ENCODE measurements at regions not wholly inside any gene's neighbourhood (a gene's known extent, or its start where the extent isn't known, plus 50 kb on each side); places are given as distances from the start of the nearest gene placed in this dataset.
A peak's percentile ranks its signal among the peaks of the same experiment; 100 is the strongest.

DNA sequence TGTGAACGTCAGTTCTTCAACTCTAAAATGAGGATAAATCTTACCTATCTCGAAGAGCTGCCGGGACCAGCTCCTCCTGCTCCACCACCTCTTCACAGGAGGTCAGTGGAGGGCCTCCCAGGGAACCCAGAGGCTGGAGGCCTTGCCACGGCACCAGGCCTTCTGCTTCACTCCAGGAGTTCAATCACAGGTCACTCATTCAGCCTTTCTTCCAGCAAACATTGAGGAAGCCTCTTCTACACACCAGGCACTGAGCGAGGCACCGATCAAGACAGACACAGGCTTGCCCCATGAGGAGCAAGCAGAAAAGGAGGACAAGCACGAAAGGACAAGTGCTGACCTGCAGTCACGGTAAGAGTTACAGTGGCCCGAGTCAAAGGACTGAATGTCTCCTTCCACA lies 64.8 kb upstream of the WNT11 start:
- Histone ChIP-seq H3K36me3 (ENCODE audit: insufficient read depth, low read length) (no peaks in the 10 kb centered on the region), H3K4me2 (ENCODE audit: low read length) (no peak overlapping the region), H3K4me1 (ENCODE audit: control insufficient read depth, insufficient read depth, low read length) (peaks cover 11% of the 10 kb centered on the region), H3K9me3 (replicated peaks; ENCODE audit: low read length) (no peaks in the 10 kb centered on the region), H3K27me3 (ENCODE audit: control insufficient read depth, insufficient read depth, low read length) (peaks cover 41% of the 10 kb centered on the region), H3K9ac (ENCODE audit: low read depth, low read length) (no peak overlapping the region), H3K4me3 (ENCODE audit: low read length) (no peak overlapping the region)

DNA sequence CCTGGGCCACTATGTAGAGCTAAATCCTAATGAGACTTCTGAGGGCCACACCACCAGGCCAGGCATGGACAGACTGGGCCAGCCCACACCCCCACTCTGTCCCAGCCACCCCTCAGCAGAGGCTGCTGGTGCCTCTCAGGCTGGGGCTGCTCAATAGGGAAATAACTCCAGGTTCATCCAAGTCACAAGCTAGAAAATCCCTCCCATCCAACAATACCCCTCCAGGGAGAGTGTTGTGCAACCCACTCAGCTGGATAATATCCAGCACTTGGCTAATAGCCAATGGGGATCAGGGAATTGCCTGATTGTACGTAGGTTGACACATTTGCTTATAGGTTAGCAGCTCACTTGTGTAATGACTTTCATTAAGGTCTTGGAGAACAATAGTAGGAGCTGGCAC lies 64.1 kb upstream of the WNT11 start:
- Histone ChIP-seq H3K4me3 (ENCODE audit: low read length) (no peak overlapping the region), H3K9ac (ENCODE audit: low read depth, low read length) (no peak overlapping the region), H3K27me3 (ENCODE audit: control insufficient read depth, insufficient read depth, low read length) (peaks cover 39% of the 10 kb centered on the region), H3K9me3 (replicated peaks; ENCODE audit: low read length) (no peaks in the 10 kb centered on the region), H3K4me2 (ENCODE audit: low read length) (no peak overlapping the region), H3K4me1 (ENCODE audit: control insufficient read depth, insufficient read depth, low read length) (peaks cover 17% of the 10 kb centered on the region), H3K36me3 (ENCODE audit: insufficient read depth, low read length) (no peaks in the 10 kb centered on the region)

DNA sequence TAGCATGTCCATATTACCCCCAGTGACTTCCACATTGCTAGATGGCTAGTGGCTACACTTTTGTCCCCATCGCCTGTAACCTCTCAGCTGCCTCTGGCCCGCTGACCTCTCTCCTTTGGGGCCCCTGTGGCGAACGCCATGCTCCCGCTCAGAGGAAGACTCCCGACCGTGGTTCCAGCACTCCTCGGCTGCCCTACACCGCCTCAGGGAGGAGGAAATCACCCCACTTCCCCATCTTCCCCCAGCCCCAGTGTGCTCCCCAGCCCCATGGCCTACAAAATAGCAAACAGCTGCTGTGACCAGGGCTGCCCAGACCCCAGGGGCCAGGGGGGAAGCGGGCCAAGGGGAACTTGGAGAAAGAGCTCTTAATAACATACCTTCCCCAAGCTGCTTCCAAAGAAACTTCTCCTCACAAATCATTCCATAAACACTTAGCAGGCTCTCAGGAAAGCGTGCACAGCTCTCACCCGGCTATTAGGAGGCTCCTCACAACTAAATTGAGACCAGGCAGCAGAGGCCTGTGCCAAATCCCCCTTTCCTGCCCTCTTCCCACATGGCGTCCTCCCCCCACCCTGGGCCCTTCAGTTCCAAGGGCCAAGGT lies 63.5 kb upstream of the WNT11 start:
- Histone ChIP-seq H3K9ac (ENCODE audit: low read depth, low read length) (no peak overlapping the region), H3K27me3 (ENCODE audit: control insufficient read depth, insufficient read depth, low read length) (peaks cover 39% of the 10 kb centered on the region), H3K4me3 (ENCODE audit: low read length) (no peak overlapping the region)

DNA sequence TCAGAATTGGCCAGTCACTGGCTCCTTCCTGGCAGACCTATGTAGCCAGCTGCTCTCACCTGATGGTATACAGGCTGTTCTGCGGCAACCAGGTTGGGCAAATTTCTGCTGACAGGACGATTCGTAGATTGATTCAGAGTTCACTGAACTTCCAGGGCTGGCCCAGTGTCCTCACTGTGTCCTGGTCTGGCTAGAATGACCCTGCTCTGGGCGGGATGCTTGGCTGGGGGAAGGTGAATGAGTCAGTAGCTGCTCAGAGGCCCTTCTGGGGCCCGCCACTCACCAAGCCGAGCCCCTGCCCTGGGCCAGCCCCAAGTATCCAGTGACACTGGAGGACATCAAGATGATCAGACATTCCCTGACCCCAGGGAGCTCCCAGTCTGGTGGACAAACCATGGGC lies 62.9 kb upstream of the WNT11 start:
- Histone ChIP-seq H3K36me3 (ENCODE audit: insufficient read depth, low read length) (no peaks in the 10 kb centered on the region), H3K4me3 (ENCODE audit: low read length) (no peak overlapping the region), H3K4me2 (ENCODE audit: low read length) (no peak overlapping the region), H3K9ac (ENCODE audit: low read depth, low read length) (no peak overlapping the region), H3K4me1 (ENCODE audit: control insufficient read depth, insufficient read depth, low read length) (peaks cover 20% of the 10 kb centered on the region), H3K9me3 (replicated peaks; ENCODE audit: low read length) (no peaks in the 10 kb centered on the region), H3K27me3 (ENCODE audit: control insufficient read depth, insufficient read depth, low read length) (peaks cover 35% of the 10 kb centered on the region)

More for the DNA sequence above, 63.5 kb upstream of the WNT11 start:
- no peaks in the 10 kb centered on the region for H3K36me3 ChIP-seq (ENCODE audit: insufficient read depth, low read length)
- no peak overlapping the region for H3K4me2 ChIP-seq (ENCODE audit: low read length)
- H3K9me3 ChIP-seq (replicated peaks; ENCODE audit: low read length): no peaks in the 10 kb centered on the region
- peaks cover 20% of the 10 kb centered on the region for H3K4me1 ChIP-seq (ENCODE audit: control insufficient read depth, insufficient read depth, low read length)

DNA sequence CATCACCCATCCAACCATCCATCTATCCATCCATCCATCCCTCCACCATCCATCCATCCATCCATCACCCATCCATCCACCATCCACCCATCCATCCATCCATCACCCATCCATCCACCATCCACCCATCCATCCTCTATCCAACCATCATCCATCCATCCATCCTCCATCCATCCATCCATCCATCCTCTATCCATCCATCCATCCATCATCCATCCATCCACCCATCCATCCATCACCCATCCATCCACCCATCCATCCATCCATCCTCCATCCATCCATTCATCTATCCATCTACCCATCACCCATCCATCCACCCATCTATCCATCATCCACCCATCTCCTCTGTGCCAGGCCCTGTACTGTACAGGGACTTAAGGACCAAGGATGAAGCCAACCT lies 62.2 kb upstream of the WNT11 start:
- Histone ChIP-seq H3K9me3 (replicated peaks; ENCODE audit: low read length) (no peaks in the 10 kb centered on the region), H3K4me2 (ENCODE audit: low read length) (no peak overlapping the region), H3K4me3 (ENCODE audit: low read length) (no peak overlapping the region), H3K27me3 (ENCODE audit: control insufficient read depth, insufficient read depth, low read length) (peaks cover 31% of the 10 kb centered on the region), H3K36me3 (ENCODE audit: insufficient read depth, low read length) (no peaks in the 10 kb centered on the region), H3K9ac (ENCODE audit: low read depth, low read length) (no peak overlapping the region), H3K4me1 (ENCODE audit: control insufficient read depth, insufficient read depth, low read length) (peaks cover 20% of the 10 kb centered on the region)

DNA sequence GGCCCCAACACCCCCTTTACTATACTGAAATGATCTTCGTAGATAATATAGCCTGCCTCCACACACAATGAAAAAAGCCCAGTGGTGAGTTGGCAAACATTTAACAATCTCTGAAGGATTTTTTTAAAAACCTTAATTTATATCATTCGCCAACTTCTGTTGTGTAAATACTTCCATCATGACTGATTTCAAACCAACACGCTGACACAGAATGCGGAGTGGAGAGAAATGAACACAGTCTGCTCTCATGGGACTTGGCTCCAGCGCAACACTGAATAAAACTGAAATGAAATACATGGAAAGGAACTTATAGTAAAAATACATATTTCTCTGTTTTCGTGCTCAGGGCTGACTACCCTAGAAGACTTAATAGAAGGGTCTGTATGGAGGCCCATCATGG lies 61.3 kb upstream of the WNT11 start:
- Histone ChIP-seq H3K4me2 (ENCODE audit: low read length) (no peak overlapping the region), H3K27me3 (ENCODE audit: control insufficient read depth, insufficient read depth, low read length) (peaks cover 41% of the 10 kb centered on the region), H3K9ac (ENCODE audit: low read depth, low read length) (no peak overlapping the region), H3K4me1 (ENCODE audit: control insufficient read depth, insufficient read depth, low read length) (peaks cover 20% of the 10 kb centered on the region), H3K9me3 (replicated peaks; ENCODE audit: low read length) (no peaks in the 10 kb centered on the region), H3K36me3 (ENCODE audit: insufficient read depth, low read length) (no peaks in the 10 kb centered on the region), H3K4me3 (ENCODE audit: low read length) (no peak overlapping the region)

DNA sequence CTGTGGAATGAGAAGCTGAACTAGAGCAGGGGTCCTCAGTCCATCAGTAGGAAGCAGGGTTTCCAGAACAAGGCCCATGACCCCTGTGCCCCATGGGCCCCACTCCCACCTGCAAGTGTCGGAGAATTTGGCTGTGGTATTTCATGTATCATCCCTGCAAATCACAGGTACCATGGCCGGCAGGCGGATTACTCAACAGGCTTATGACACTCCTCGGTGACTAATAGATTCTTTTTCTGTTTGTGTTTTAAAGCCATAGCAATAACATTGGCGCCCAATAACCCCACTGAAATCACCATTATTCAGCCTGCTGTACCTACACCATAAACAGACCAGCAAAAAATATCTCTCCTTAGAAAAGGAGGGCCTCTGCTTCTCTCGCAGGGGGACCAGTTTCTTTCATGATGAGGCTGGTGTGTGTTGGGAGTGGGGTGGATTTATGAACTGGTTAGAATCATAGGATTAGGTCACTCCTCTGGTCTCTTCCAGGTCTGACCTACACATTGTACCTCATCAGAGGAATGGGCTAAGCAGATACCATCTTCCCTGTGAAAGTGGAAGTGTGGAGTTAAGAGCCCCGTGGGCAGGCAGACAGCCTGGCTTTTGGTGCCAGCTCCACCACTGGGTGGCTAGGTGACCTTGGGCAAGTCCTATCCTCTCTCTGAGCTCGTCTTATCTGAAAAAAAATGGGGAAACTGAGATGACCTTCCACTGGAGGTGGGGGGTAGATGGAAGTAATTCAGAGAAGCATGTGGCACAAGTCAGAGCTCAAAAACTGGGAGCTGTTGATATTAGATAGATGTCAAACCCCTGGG lies 60.2 kb upstream of the WNT11 start:
- Histone ChIP-seq H3K4me2 (ENCODE audit: low read length) (peak overlapping the region; percentile 44), H3K27me3 (ENCODE audit: control insufficient read depth, insufficient read depth, low read length) (peaks cover 45% of the 10 kb centered on the region), H3K4me3 (ENCODE audit: low read length) (no peak overlapping the region), H3K4me1 (ENCODE audit: control insufficient read depth, insufficient read depth, low read length) (peaks cover 20% of the 10 kb centered on the region), H3K9me3 (replicated peaks; ENCODE audit: low read length) (no peaks in the 10 kb centered on the region), H3K36me3 (ENCODE audit: insufficient read depth, low read length) (no peaks in the 10 kb centered on the region), H3K9ac (ENCODE audit: low read depth, low read length) (peak overlapping the region; percentile 27)

DNA sequence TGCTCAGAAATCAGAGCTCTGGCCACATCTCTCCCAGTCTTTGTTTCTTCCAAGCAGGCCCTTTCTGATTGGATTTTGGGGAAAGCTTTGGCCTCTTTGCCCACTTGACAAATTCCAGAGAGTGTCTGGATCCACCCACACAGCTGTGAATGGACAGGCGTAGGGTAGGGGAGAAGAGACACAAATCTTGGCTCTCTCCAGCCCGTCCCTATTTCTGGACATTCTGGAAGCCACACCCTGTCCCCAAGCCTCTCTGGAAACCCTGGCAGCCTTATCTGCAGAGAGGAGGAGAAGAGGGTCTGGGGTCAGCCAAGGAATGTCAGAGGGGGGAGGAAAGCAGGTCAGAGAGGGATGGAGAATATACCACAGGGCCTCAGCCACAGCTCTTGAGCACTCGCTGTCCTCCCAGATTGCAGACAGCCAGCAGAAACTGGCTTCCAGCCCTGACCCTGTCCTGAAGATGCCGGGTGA lies 59.5 kb upstream of the WNT11 start:
- Histone ChIP-seq H3K9ac (ENCODE audit: low read depth, low read length) (no peak overlapping the region), H3K9me3 (replicated peaks; ENCODE audit: low read length) (no peaks in the 10 kb centered on the region), H3K27me3 (ENCODE audit: control insufficient read depth, insufficient read depth, low read length) (peaks cover 51% of the 10 kb centered on the region), H3K4me3 (ENCODE audit: low read length) (no peak overlapping the region), H3K4me1 (ENCODE audit: control insufficient read depth, insufficient read depth, low read length) (peaks cover 20% of the 10 kb centered on the region), H3K36me3 (ENCODE audit: insufficient read depth, low read length) (no peaks in the 10 kb centered on the region), H3K4me2 (ENCODE audit: low read length) (peak overlapping the region; percentile 10)

DNA sequence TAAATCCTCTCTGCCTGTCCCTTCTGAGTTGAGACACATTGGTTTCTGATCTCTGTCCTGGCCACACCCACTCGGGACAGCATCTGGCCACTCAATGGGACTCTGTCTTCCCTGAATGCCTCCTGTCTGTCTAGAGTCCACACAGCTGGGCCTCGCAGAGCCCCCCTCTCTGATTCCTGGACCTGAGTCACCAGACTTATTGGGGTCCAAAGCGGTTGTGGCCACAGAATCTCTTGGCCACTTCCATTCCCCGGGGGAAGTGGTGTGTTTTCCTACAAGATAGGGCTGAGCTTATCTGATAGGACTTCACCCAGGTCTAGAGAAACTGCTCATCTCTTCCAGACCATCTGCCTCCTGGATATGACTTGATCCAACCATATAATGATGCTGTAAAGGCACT lies 57.4 kb upstream of the WNT11 start:
- Histone ChIP-seq H3K4me3 (ENCODE audit: low read length) (no peak overlapping the region), H3K27me3 (ENCODE audit: control insufficient read depth, insufficient read depth, low read length) (peaks cover 69% of the 10 kb centered on the region)

DNA sequence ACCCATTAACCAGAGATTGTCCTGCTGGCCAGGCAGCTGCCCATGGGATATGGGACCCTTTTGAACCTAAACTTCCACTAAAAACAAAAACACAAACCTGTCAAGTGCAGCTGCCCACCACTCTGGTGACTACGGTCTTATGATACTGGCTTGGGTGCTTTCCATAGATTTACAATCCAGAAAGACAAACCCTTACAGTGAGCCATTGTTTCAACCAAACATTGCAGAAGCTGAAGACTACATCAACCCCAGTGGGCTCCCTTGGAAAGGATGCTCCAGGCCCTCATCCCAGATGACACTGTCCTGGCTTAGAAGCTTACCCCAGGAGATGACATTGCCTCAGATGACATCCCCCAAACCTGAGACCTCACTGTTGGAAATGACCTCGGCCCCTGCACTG lies 56.9 kb upstream of the WNT11 start:
- H3K4me1 ChIP-seq (ENCODE audit: control insufficient read depth, insufficient read depth, low read length): peaks cover 20% of the 10 kb centered on the region
- no peak overlapping the region for H3K9ac ChIP-seq (ENCODE audit: low read depth, low read length)
- no peaks in the 10 kb centered on the region for H3K9me3 ChIP-seq (replicated peaks; ENCODE audit: low read length)
- H3K36me3 ChIP-seq (ENCODE audit: insufficient read depth, low read length): no peaks in the 10 kb centered on the region
- H3K27me3 ChIP-seq (ENCODE audit: control insufficient read depth, insufficient read depth, low read length): peaks cover 74% of the 10 kb centered on the region
- H3K4me3 ChIP-seq (ENCODE audit: low read length): no peak overlapping the region
- H3K4me2 ChIP-seq (ENCODE audit: low read length): no peak overlapping the region

More for the DNA sequence above, 57.4 kb upstream of the WNT11 start:
- Histone ChIP-seq H3K36me3 (ENCODE audit: insufficient read depth, low read length) (no peaks in the 10 kb centered on the region), H3K9ac (ENCODE audit: low read depth, low read length) (no peak overlapping the region), H3K4me2 (ENCODE audit: low read length) (no peak overlapping the region), H3K4me1 (ENCODE audit: control insufficient read depth, insufficient read depth, low read length) (peaks cover 20% of the 10 kb centered on the region), H3K9me3 (replicated peaks; ENCODE audit: low read length) (no peaks in the 10 kb centered on the region)

DNA sequence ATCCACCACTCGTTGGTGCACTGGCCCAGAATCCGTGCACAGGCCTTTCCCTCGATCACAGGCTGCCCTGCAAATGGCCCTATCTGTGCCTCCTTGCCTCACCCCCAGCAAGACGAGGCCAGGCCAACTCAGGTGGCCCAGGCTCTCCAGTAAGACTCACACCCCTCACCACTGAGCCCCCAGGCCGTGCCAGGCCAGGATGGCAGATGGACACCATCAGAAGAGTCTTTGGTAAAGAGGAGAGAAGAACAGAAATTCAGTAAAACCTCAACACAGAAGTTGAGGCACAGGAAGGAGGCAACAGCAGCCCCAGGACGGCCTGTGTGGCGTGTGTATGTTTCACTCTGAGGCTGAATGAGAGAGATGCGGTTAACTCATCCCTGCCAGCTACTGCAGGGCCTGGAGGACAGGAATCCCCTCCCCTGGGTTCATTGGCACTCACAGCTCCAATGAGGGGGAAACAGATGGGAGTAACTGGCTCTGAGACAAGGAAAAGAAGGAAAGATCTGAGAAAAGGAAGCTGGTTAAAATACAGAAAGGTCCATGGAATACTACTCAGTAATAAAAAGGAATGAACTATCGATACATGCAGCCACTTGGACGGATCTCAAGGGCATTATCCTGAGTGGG lies 54.1 kb upstream of the WNT11 start:
- H3K9ac ChIP-seq (ENCODE audit: low read depth, low read length): no peak overlapping the region
- peaks cover 78% of the 10 kb centered on the region for H3K27me3 ChIP-seq (ENCODE audit: control insufficient read depth, insufficient read depth, low read length)
- no peaks in the 10 kb centered on the region for H3K36me3 ChIP-seq (ENCODE audit: insufficient read depth, low read length)
- H3K4me2 ChIP-seq (ENCODE audit: low read length): no peak overlapping the region
- H3K4me1 ChIP-seq (ENCODE audit: control insufficient read depth, insufficient read depth, low read length): peaks cover 3% of the 10 kb centered on the region
- H3K4me3 ChIP-seq (ENCODE audit: low read length): no peak overlapping the region
- no peaks in the 10 kb centered on the region for H3K9me3 ChIP-seq (replicated peaks; ENCODE audit: low read length)

Data from skeletal muscle satellite cell (primary cell).